Erythroblast (primary cell): ENCODE measurements at regions not wholly inside any gene's neighbourhood (a gene's known extent, or its start where the extent isn't known, plus 50 kb on each side); places are given as distances from the start of the nearest gene placed in this dataset.

Experiments used
- GATA1 ChIP-seq: IDR thresholded peaks from 2 replicates; pipeline ENCODE4 v1.6.1; 2011; ENCODE audit warnings: low read depth, mild to moderate bottlenecking, control low read depth, low read length, moderate library complexity
- POLR2A ChIP-seq: IDR thresholded peaks from 2 replicates; pipeline ENCODE4 v1.6.1; 2011; ENCODE audit warnings: mild to moderate bottlenecking, low read length

DNA sequence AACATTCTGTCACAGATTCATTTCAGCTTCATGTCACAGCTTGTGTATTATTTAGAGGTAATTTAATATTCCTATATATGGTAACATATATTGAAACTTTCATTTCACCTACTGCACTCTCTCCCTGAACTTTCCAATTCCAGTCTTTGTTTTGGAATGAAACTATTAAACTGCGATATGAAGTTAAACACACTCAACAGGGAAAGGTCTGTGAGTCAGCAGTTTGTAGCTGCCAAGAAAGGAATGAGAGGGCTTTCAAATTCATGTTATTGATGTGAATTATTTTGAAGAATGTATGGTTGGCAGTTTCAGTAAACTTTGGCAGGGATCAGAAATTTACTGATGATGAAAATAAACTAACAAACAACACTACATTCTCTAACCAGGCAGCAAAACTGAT is 148.3 kb downstream of the HNMT start:
- no peak for TF ChIP-seq POLR2A
- no peak for TF ChIP-seq GATA1
